PC-3 (cell line): ENCODE measurements at regions not wholly inside any gene's neighbourhood (a gene's known extent, or its start where the extent isn't known, plus 50 kb on each side); places are given as distances from the start of the nearest gene placed in this dataset.

ENCODE experiments used
- ATAC-seq: fragments of 200-7000 bp; cut with Tn5 transposase; 2 replicates; pipeline ENCODE4 v1.9.1; 2020; ENCODE audit warnings: mild to moderate bottlenecking, moderate library complexity
- BruUV-seq: library from RNA; stranded (reverse); fragments of 400-500 nt; replicated peaks from 2 replicates; lab custom pipeline; 2021; lab: Mats Ljungman, UMichigan
- CTCF ChIA-PET: fragments of 300-600 bp; sonication (Branson Sonifier 250); formaldehyde crosslinking; loops from one replicate; lab custom pipeline; 2022; ENCODE audit warnings: antibody characterized with exemption; lab: Charles Lee
- POLR2A ChIA-PET: fragments of 300-600 bp; sonication (Branson Sonifier 250); formaldehyde crosslinking; loops from one replicate; lab custom pipeline; 2022; ENCODE audit warnings: antibody characterized with exemption; ENCODE audit not compliant: unreplicated experiment; lab: Charles Lee
- DNase-seq: peaks from one replicate; pipeline ENCODE4 v3.0.0-alpha.2; 2015
- H2AFZ ChIP-seq: fragments of 300-600 bp; sonication (generic); 2 replicates; pipeline ENCODE4 v1.6.0; 2016; ENCODE audit warnings: antibody characterized with exemption, low read length
- H3F3A ChIP-seq: fragments of 300-600 bp; sonication (generic); one replicate; pipeline ENCODE4 v1.6.0; 2017; ENCODE audit warnings: antibody characterized with exemption, low read length, control low read depth, mild to moderate bottlenecking; ENCODE audit not compliant: unreplicated experiment
- H3K27ac ChIP-seq: fragments of 300-600 bp; sonication (generic); 2 replicates; pipeline ENCODE4 v1.5.1; 2016; ENCODE audit warnings: mild to moderate bottlenecking, low read length
- H3K27me3 ChIP-seq: fragments of 300-600 bp; sonication (generic); 2 replicates; pipeline ENCODE4 v1.6.1; 2016; ENCODE audit warnings: low read length, mixed read lengths
- H3K36me3 ChIP-seq: fragments of 300-600 bp; sonication (generic); 2 replicates; pipeline ENCODE4 v1.6.1; 2016; ENCODE audit warnings: low read depth, mixed run types, low read length, mixed read lengths
- H3K4me1 ChIP-seq: fragments of 300-600 bp; sonication (generic); 2 replicates; pipeline ENCODE4 v1.5.1; 2016; ENCODE audit warnings: low read length; ENCODE audit not compliant: insufficient read depth
- H3K4me2 ChIP-seq: fragments of 300-600 bp; sonication (generic); 2 replicates; pipeline ENCODE4 v1.6.0; 2016; ENCODE audit warnings: low read length
- H3K4me3 ChIP-seq: fragments of 300-600 bp; sonication (generic); 2 replicates; pipeline ENCODE4 v1.5.1; 2016; ENCODE audit warnings: mild to moderate bottlenecking, low read length, mixed read lengths
- H3K79me2 ChIP-seq: fragments of 300-600 bp; sonication (generic); 2 replicates; pipeline ENCODE4 v1.6.1; 2017; ENCODE audit warnings: low read length, mixed read lengths
- H3K9ac ChIP-seq: fragments of 300-600 bp; sonication (generic); 2 replicates; pipeline ENCODE4 v1.6.0; 2016; ENCODE audit warnings: mild to moderate bottlenecking, low read length
- H3K9me2 ChIP-seq: fragments of 300-600 bp; sonication (generic); replicated peaks from 2 replicates; pipeline ENCODE4 v1.6.1; 2016; ENCODE audit warnings: mixed run types, low read length, mixed read lengths
- H3K9me3 ChIP-seq: fragments of 300-600 bp; sonication (generic); 2 replicates; pipeline ENCODE4 v1.6.1; 2016; ENCODE audit warnings: low read length, mixed read lengths
- H4K20me1 ChIP-seq: fragments of 300-600 bp; sonication (generic); 2 replicates; pipeline ENCODE4 v1.6.1; 2016; ENCODE audit warnings: low read length, mixed read lengths
- EZH2 ChIP-seq: fragments of 300-600 bp; sonication (generic); IDR thresholded peaks from one replicate; pipeline ENCODE4 v1.6.1; 2017; ENCODE audit warnings: antibody characterized with exemption, mild to moderate bottlenecking, low read length; ENCODE audit not compliant: unreplicated experiment
- EZH2phosphoT487 ChIP-seq: fragments of 300-600 bp; sonication (generic); IDR thresholded peaks from 2 replicates; pipeline ENCODE4 v1.6.1; 2018; ENCODE audit warnings: mild to moderate bottlenecking, antibody characterized with exemption, low read length, borderline replicate concordance
- intact Hi-C: fragments of 100-400 bp; cut with micrococcal nuclease; formaldehyde crosslinking; loops from 2 replicates; pipeline ENCODE4 v1.9.0; 2023
- TF ChIP-seq, protein P1 (sequence below): fragments of 300-600 bp; sonication (generic); conservative IDR thresholded peaks from 2 replicates; pipeline ENCODE4 v1.5.1; 2017; ENCODE audit warnings: antibody characterized with exemption, low read depth, mild to moderate bottlenecking, low read length

GRCh38 chr11:50267851-50268250, 235.2 kb downstream of the OR4C45 start:
- TF ChIP-seq EZH2phosphoT487 (no peak), EZH2 (no peak)
- TF ChIP-seq, protein P1, sequence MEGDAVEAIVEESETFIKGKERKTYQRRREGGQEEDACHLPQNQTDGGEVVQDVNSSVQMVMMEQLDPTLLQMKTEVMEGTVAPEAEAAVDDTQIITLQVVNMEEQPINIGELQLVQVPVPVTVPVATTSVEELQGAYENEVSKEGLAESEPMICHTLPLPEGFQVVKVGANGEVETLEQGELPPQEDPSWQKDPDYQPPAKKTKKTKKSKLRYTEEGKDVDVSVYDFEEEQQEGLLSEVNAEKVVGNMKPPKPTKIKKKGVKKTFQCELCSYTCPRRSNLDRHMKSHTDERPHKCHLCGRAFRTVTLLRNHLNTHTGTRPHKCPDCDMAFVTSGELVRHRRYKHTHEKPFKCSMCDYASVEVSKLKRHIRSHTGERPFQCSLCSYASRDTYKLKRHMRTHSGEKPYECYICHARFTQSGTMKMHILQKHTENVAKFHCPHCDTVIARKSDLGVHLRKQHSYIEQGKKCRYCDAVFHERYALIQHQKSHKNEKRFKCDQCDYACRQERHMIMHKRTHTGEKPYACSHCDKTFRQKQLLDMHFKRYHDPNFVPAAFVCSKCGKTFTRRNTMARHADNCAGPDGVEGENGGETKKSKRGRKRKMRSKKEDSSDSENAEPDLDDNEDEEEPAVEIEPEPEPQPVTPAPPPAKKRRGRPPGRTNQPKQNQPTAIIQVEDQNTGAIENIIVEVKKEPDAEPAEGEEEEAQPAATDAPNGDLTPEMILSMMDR, result no peak
- ATAC-seq (no peak), DNase-seq (no peak)
- Histone ChIP-seq H3K79me2 (no peaks in the 10 kb centered on the region), H3F3A (no peaks in the 10 kb centered on the region), H3K27me3 (no peaks in the 10 kb centered on the region), H3K4me1 (no peaks in the 10 kb centered on the region), H3K4me3 (no peak overlapping the region), H3K27ac (no peak overlapping the region), H4K20me1 (no peaks in the 10 kb centered on the region), H3K9ac (no peak overlapping the region), H2AFZ (no peak overlapping the region), H3K9me2 (no peaks in the 10 kb centered on the region), H3K36me3 (no peaks in the 10 kb centered on the region), H3K4me2 (no peak overlapping the region), H3K9me3 (no peaks in the 10 kb centered on the region)
- ChIA-PET POLR2A (no interaction called here), CTCF (no interaction called here)
- BruUV-seq, result no TSS peak
- intact Hi-C loops, result no loop called here

DNA sequence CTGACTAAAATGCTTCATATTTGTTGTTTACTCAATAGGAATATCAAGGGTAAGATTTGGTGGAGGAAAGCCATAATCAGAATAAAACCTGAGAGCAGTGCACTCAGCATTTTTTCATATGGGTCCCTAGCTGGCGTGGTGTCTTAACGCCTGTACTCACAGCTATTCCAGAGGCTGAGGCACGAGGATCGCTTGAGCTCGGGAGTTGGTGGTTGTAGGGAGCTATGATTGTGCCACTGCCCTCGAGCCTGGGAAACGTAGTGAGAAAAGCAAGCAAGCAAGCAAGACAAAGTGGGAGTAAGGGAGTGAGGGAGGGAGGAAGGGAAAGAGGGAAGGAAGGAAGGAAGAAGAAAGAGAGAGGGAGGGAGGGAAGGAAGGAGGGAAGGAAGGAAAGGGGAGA, 242.5 kb downstream of the OR4C45 start:
- DNase-seq (no peak), ATAC-seq (no peak)
- ChIA-PET CTCF (no interaction called here), POLR2A (no interaction called here)
- no peaks in the 10 kb centered on the region for H3K9me3 ChIP-seq
- no peaks in the 10 kb centered on the region for H3K79me2 ChIP-seq
- intact Hi-C loops, result no loop called here
- H3K4me3 ChIP-seq, result no peak overlapping the region
- no peaks in the 10 kb centered on the region for H3K27me3 ChIP-seq
- no peaks in the 10 kb centered on the region for H3K4me1 ChIP-seq
- no peaks in the 10 kb centered on the region for H4K20me1 ChIP-seq
- H2AFZ ChIP-seq, result no peak overlapping the region
- no peak overlapping the region for H3K27ac ChIP-seq
- no peaks in the 10 kb centered on the region for H3K9me2 ChIP-seq
- H3K9ac ChIP-seq, result no peak overlapping the region
- BruUV-seq, result no TSS peak
- TF ChIP-seq EZH2phosphoT487 (no peak), EZH2 (no peak)
- TF ChIP-seq, protein P1, result no peak
- no peaks in the 10 kb centered on the region for H3F3A ChIP-seq
- no peak overlapping the region for H3K4me2 ChIP-seq
- no peaks in the 10 kb centered on the region for H3K36me3 ChIP-seq

- CTCF ChIA-PET, result no interaction called here
Measured at GRCh38 chr11:50278756-50279155, 246.1 kb downstream of the OR4C45 start.

More at GRCh38 chr11:50278756-50279155, 246.1 kb downstream of the OR4C45 start:
- DNase-seq, result no peak
- no peaks in the 10 kb centered on the region for H3F3A ChIP-seq
- TF ChIP-seq EZH2phosphoT487 (no peak), EZH2 (no peak)
- TF ChIP-seq, protein P1, result no peak
- H3K9ac ChIP-seq, result no peak overlapping the region
- no peaks in the 10 kb centered on the region for H3K79me2 ChIP-seq
- H3K4me2 ChIP-seq, result no peak overlapping the region
- H3K27me3 ChIP-seq, result no peaks in the 10 kb centered on the region
- no TSS peak for BruUV-seq
- no peak for ATAC-seq
- H3K4me1 ChIP-seq, result no peaks in the 10 kb centered on the region
- H3K9me3 ChIP-seq, result no peaks in the 10 kb centered on the region
- no peak overlapping the region for H3K27ac ChIP-seq
- no peaks in the 10 kb centered on the region for H4K20me1 ChIP-seq
- no peaks in the 10 kb centered on the region for H3K36me3 ChIP-seq
- POLR2A ChIA-PET, result no interaction called here
- no peaks in the 10 kb centered on the region for H3K9me2 ChIP-seq
- intact Hi-C loops, result no loop called here
- H3K4me3 ChIP-seq, result no peak overlapping the region
- H2AFZ ChIP-seq, result no peak overlapping the region
